ENCODE measurements at regions not wholly inside any gene's neighbourhood (a gene's known extent, or its start where the extent isn't known, plus 50 kb on each side); places are given as distances from the start of the nearest gene placed in this dataset.
"Not testable (repeated sequence)": the region's sequence is repeated elsewhere in the genome, so short reads cannot be mapped to it uniquely, and the experiment has no call there.

GRCh38 chr3:104032283-104032682, 1334.4 kb upstream of the ALCAM start:
- TF ChIP-seq POLR2AphosphoS5 (IDR thresholded peaks at IDR 0.05; ENCODE audit: insufficient read depth in 1 of 2, low read depth in 1 of 2) (no peak), POLR2A (IDR thresholded peaks at IDR 0.05) (no peak)
- TF ChIP-seq, protein P1, sequence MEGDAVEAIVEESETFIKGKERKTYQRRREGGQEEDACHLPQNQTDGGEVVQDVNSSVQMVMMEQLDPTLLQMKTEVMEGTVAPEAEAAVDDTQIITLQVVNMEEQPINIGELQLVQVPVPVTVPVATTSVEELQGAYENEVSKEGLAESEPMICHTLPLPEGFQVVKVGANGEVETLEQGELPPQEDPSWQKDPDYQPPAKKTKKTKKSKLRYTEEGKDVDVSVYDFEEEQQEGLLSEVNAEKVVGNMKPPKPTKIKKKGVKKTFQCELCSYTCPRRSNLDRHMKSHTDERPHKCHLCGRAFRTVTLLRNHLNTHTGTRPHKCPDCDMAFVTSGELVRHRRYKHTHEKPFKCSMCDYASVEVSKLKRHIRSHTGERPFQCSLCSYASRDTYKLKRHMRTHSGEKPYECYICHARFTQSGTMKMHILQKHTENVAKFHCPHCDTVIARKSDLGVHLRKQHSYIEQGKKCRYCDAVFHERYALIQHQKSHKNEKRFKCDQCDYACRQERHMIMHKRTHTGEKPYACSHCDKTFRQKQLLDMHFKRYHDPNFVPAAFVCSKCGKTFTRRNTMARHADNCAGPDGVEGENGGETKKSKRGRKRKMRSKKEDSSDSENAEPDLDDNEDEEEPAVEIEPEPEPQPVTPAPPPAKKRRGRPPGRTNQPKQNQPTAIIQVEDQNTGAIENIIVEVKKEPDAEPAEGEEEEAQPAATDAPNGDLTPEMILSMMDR (IDR thresholded peaks at IDR 0.05), result no peak
- Histone ChIP-seq H3K27ac (no peak overlapping the region), H3K9me3 (no peaks in the 10 kb centered on the region), H3K36me3 (no peaks in the 10 kb centered on the region), H3K4me1 (no peaks in the 10 kb centered on the region), H3K4me3 (no peak overlapping the region), H3K27me3 (no peaks in the 10 kb centered on the region)
- intact Hi-C loops (cut with DNase I), result no loop called here
- no peak for DNase-seq (ENCODE audit: extremely low spot score in 2 of 2)

DNA sequence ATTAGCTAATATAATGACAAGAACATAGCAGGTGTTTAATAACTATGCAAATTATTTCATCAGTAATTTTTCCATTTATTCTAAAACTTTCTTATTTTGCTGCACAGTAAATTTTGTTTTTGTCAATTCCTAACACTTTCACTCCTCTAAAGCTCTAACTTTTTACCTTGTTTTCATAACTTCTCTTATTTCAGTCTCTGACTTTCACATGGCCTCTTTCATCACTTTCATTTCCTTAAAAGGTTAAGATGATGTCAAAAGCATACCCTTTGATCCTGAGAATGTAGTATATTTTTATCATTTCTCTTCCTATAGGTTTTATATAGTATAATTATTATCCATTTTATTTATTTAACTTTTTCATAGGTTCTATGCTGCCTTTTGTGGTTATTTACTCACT, 1325.8 kb upstream of the ALCAM start:
- intact Hi-C loops (cut with DNase I), result no loop called here
- H3K9me3 ChIP-seq, result no peaks in the 10 kb centered on the region
- TF ChIP-seq POLR2AphosphoS5 (IDR thresholded peaks at IDR 0.05; ENCODE audit: insufficient read depth in 1 of 2, low read depth in 1 of 2), result no peak
- TF ChIP-seq POLR2A (IDR thresholded peaks at IDR 0.05), result no peak
- TF ChIP-seq, protein P1 (IDR thresholded peaks at IDR 0.05), result no peak
- no peaks in the 10 kb centered on the region for H3K36me3 ChIP-seq
- no peak for DNase-seq (ENCODE audit: extremely low spot score in 2 of 2)
- no peak overlapping the region for H3K27ac ChIP-seq
- H3K27me3 ChIP-seq, result no peaks in the 10 kb centered on the region
- no peaks in the 10 kb centered on the region for H3K4me1 ChIP-seq
- H3K4me3 ChIP-seq, result no peak overlapping the region

- H3K9me3 ChIP-seq; H3K27me3 ChIP-seq; DNase-seq (ENCODE audit: extremely low spot score in 2 of 2); H3K36me3 ChIP-seq; H3K4me3 ChIP-seq; H3K27ac ChIP-seq; intact Hi-C loops (cut with DNase I); H3K4me1 ChIP-seq: not testable (repeated sequence)
These were observed 1323.6 kb upstream of the ALCAM start for GRCh38 chr3:104043001-104043543.

DNA sequence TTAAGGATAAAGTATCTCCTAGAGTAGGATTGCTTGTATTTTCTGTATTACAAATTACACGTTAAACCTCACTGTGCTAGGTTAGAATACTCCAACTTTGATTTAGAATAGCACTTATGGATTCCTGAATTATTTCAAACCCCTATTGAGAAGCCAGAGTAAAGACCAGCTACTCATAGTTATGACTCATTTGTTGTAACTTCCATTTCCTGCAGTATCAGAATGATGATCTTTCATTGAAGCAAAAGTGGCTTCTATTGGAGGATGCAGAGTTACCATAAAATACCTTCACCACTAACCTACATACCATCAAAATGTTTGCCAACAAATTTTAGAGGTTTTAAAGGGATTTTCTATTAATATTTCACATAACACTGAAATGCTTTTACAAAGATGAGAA, 1322.7 kb upstream of the ALCAM start:
- H3K36me3 ChIP-seq, result no peaks in the 10 kb centered on the region
- no peaks in the 10 kb centered on the region for H3K27me3 ChIP-seq
- DNase-seq (ENCODE audit: extremely low spot score in 2 of 2), result no peak
- no peak overlapping the region for H3K27ac ChIP-seq
- no peaks in the 10 kb centered on the region for H3K9me3 ChIP-seq
- intact Hi-C loops (cut with DNase I), result no loop called here
- TF ChIP-seq POLR2AphosphoS5 (IDR thresholded peaks at IDR 0.05; ENCODE audit: insufficient read depth in 1 of 2, low read depth in 1 of 2) (no peak), POLR2A (IDR thresholded peaks at IDR 0.05) (no peak)
- TF ChIP-seq, protein P1 (IDR thresholded peaks at IDR 0.05), result no peak
- no peak overlapping the region for H3K4me3 ChIP-seq
- no peaks in the 10 kb centered on the region for H3K4me1 ChIP-seq

GRCh38 chr3:104066658-104067057, 1300.1 kb upstream of the ALCAM start:
- Histone ChIP-seq H3K36me3 (no peaks in the 10 kb centered on the region), H3K4me1 (no peaks in the 10 kb centered on the region), H3K27me3 (no peaks in the 10 kb centered on the region), H3K9me3 (no peaks in the 10 kb centered on the region), H3K27ac (no peak overlapping the region), H3K4me3 (no peak overlapping the region)
- intact Hi-C loops (cut with DNase I), result no loop called here
- TF ChIP-seq POLR2A (IDR thresholded peaks at IDR 0.05), result no peak
- TF ChIP-seq, protein P1 (IDR thresholded peaks at IDR 0.05), result no peak
- TF ChIP-seq POLR2AphosphoS5 (IDR thresholded peaks at IDR 0.05; ENCODE audit: insufficient read depth in 1 of 2, low read depth in 1 of 2), result no peak
- DNase-seq (ENCODE audit: extremely low spot score in 2 of 2), result no peak
